PC-3 (cell line): ENCODE measurements at regions not wholly inside any gene's neighbourhood (a gene's known extent, or its start where the extent isn't known, plus 50 kb on each side); places are given as distances from the start of the nearest gene placed in this dataset.
A peak's percentile ranks its signal among the peaks of the same experiment; 100 is the strongest.

Experiments
- ATAC-seq: fragments of 200-7000 bp; cut with Tn5 transposase; 2 replicates; pipeline ENCODE4 v1.9.1; 2020; ENCODE audit warnings: mild to moderate bottlenecking, moderate library complexity
- BruUV-seq: library from RNA; stranded (reverse); fragments of 400-500 nt; replicated peaks from 2 replicates; lab custom pipeline; 2021; lab: Mats Ljungman, UMichigan
- CTCF ChIA-PET: fragments of 300-600 bp; sonication (Branson Sonifier 250); formaldehyde crosslinking; loops from one replicate; lab custom pipeline; 2022; ENCODE audit warnings: antibody characterized with exemption; lab: Charles Lee
- POLR2A ChIA-PET: fragments of 300-600 bp; sonication (Branson Sonifier 250); formaldehyde crosslinking; loops from one replicate; lab custom pipeline; 2022; ENCODE audit warnings: antibody characterized with exemption; ENCODE audit not compliant: unreplicated experiment; lab: Charles Lee
- DNase-seq: peaks from one replicate; pipeline ENCODE4 v3.0.0-alpha.2; 2015
- H2AFZ ChIP-seq: fragments of 300-600 bp; sonication (generic); 2 replicates; pipeline ENCODE4 v1.6.0; 2016; ENCODE audit warnings: antibody characterized with exemption, low read length
- H3F3A ChIP-seq: fragments of 300-600 bp; sonication (generic); one replicate; pipeline ENCODE4 v1.6.0; 2017; ENCODE audit warnings: antibody characterized with exemption, low read length, control low read depth, mild to moderate bottlenecking; ENCODE audit not compliant: unreplicated experiment
- H3K27ac ChIP-seq: fragments of 300-600 bp; sonication (generic); 2 replicates; pipeline ENCODE4 v1.5.1; 2016; ENCODE audit warnings: mild to moderate bottlenecking, low read length
- H3K27me3 ChIP-seq: fragments of 300-600 bp; sonication (generic); 2 replicates; pipeline ENCODE4 v1.6.1; 2016; ENCODE audit warnings: low read length, mixed read lengths
- H3K36me3 ChIP-seq: fragments of 300-600 bp; sonication (generic); 2 replicates; pipeline ENCODE4 v1.6.1; 2016; ENCODE audit warnings: low read depth, mixed run types, low read length, mixed read lengths
- H3K4me1 ChIP-seq: fragments of 300-600 bp; sonication (generic); 2 replicates; pipeline ENCODE4 v1.5.1; 2016; ENCODE audit warnings: low read length; ENCODE audit not compliant: insufficient read depth
- H3K4me2 ChIP-seq: fragments of 300-600 bp; sonication (generic); 2 replicates; pipeline ENCODE4 v1.6.0; 2016; ENCODE audit warnings: low read length
- H3K4me3 ChIP-seq: fragments of 300-600 bp; sonication (generic); 2 replicates; pipeline ENCODE4 v1.5.1; 2016; ENCODE audit warnings: mild to moderate bottlenecking, low read length, mixed read lengths
- H3K79me2 ChIP-seq: fragments of 300-600 bp; sonication (generic); 2 replicates; pipeline ENCODE4 v1.6.1; 2017; ENCODE audit warnings: low read length, mixed read lengths
- H3K9ac ChIP-seq: fragments of 300-600 bp; sonication (generic); 2 replicates; pipeline ENCODE4 v1.6.0; 2016; ENCODE audit warnings: mild to moderate bottlenecking, low read length
- H3K9me2 ChIP-seq: fragments of 300-600 bp; sonication (generic); replicated peaks from 2 replicates; pipeline ENCODE4 v1.6.1; 2016; ENCODE audit warnings: mixed run types, low read length, mixed read lengths
- H3K9me3 ChIP-seq: fragments of 300-600 bp; sonication (generic); 2 replicates; pipeline ENCODE4 v1.6.1; 2016; ENCODE audit warnings: low read length, mixed read lengths
- H4K20me1 ChIP-seq: fragments of 300-600 bp; sonication (generic); 2 replicates; pipeline ENCODE4 v1.6.1; 2016; ENCODE audit warnings: low read length, mixed read lengths
- EZH2 ChIP-seq: fragments of 300-600 bp; sonication (generic); IDR thresholded peaks from one replicate; pipeline ENCODE4 v1.6.1; 2017; ENCODE audit warnings: antibody characterized with exemption, mild to moderate bottlenecking, low read length; ENCODE audit not compliant: unreplicated experiment
- EZH2phosphoT487 ChIP-seq: fragments of 300-600 bp; sonication (generic); IDR thresholded peaks from 2 replicates; pipeline ENCODE4 v1.6.1; 2018; ENCODE audit warnings: mild to moderate bottlenecking, antibody characterized with exemption, low read length, borderline replicate concordance
- intact Hi-C: fragments of 100-400 bp; cut with micrococcal nuclease; formaldehyde crosslinking; loops from 2 replicates; pipeline ENCODE4 v1.9.0; 2023
- TF ChIP-seq, protein P1 (sequence below): fragments of 300-600 bp; sonication (generic); conservative IDR thresholded peaks from 2 replicates; pipeline ENCODE4 v1.5.1; 2017; ENCODE audit warnings: antibody characterized with exemption, low read depth, mild to moderate bottlenecking, low read length

DNA sequence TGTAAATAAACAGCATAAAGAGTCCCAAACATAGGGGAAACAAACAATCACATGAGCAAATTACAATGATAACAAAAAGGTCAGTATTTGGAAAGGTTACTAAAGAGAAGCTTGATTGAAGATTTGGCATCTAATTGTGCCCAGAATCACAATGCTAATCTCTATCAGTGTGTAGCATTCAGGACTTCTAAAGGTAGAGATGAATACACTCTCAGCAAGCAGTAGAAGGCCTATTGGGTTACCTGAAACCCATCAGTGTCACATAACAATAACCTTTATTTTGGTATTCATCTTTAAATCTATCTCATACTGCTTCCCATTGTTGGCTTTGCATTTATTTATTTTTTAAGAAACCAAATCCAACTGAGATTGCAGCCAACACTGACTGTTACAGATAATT is 319.5 kb downstream of the ACTRT1 start:
- no peak for TF ChIP-seq EZH2phosphoT487
- TF ChIP-seq, protein P1, sequence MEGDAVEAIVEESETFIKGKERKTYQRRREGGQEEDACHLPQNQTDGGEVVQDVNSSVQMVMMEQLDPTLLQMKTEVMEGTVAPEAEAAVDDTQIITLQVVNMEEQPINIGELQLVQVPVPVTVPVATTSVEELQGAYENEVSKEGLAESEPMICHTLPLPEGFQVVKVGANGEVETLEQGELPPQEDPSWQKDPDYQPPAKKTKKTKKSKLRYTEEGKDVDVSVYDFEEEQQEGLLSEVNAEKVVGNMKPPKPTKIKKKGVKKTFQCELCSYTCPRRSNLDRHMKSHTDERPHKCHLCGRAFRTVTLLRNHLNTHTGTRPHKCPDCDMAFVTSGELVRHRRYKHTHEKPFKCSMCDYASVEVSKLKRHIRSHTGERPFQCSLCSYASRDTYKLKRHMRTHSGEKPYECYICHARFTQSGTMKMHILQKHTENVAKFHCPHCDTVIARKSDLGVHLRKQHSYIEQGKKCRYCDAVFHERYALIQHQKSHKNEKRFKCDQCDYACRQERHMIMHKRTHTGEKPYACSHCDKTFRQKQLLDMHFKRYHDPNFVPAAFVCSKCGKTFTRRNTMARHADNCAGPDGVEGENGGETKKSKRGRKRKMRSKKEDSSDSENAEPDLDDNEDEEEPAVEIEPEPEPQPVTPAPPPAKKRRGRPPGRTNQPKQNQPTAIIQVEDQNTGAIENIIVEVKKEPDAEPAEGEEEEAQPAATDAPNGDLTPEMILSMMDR, result no peak
- TF ChIP-seq EZH2, result no peak
- no peaks in the 10 kb centered on the region for H3K79me2 ChIP-seq
- ChIA-PET POLR2A (no interaction called here), CTCF (no interaction called here)
- intact Hi-C loops, result no loop called here
- H2AFZ ChIP-seq, result no peak overlapping the region
- no peaks in the 10 kb centered on the region for H3K36me3 ChIP-seq
- H3K27me3 ChIP-seq, result no peaks in the 10 kb centered on the region
- no peak overlapping the region for H3K4me2 ChIP-seq
- no peak for DNase-seq
- H4K20me1 ChIP-seq, result no peaks in the 10 kb centered on the region
- no peak overlapping the region for H3K4me3 ChIP-seq
- no peak for ATAC-seq
- no peaks in the 10 kb centered on the region for H3F3A ChIP-seq
- no peak overlapping the region for H3K27ac ChIP-seq
- no peaks in the 10 kb centered on the region for H3K9me3 ChIP-seq
- no peaks in the 10 kb centered on the region for H3K9me2 ChIP-seq
- no peaks in the 10 kb centered on the region for H3K4me1 ChIP-seq
- no peak overlapping the region for H3K9ac ChIP-seq
- BruUV-seq, result no TSS peak

DNA sequence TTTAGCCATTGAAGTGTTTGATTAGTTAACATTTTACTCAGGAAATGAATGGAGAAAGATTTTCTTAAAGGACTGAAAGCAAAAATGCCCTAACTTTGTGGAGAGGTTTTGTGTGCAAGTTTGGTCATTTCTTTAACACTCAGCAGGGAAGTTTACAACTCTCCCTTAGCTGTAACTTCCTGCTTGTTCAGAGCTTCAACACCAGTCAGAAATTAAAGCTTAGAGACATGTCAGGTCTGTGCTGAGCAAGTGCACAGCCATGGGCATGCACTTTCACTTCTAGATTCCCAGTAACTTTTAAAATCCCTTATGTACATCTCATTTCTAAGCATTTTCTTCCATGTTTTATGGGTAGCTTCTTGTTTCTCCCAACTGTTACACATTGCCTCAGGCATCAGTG is 326.0 kb downstream of the ACTRT1 start:
- CTCF ChIA-PET, result no interaction called here
- no peak for ATAC-seq

DNA sequence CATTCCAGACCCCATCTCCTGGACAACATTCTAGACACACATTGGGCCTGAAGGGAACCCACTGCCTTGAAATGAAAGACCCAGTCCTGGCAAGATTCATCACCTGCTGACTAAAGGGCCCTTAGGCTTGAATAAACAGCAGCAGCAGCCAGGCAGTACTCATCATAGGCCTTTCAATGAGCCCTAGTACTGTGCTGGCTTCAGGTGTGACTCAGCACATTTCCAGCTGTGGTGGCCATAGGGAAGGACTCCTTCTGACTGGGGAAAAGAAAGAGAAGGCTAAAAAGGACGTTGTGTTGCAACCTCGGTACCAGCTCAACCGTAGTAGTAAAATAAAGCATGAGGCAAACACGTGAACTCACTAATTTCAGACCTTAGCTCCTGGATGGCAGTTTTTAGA is 344.0 kb downstream of the ACTRT1 start:
- Histone ChIP-seq H3K27me3 (no peaks in the 10 kb centered on the region), H3K9me2 (no peaks in the 10 kb centered on the region), H3K4me3 (no peak overlapping the region), H3F3A (no peaks in the 10 kb centered on the region), H3K36me3 (no peaks in the 10 kb centered on the region), H3K4me1 (no peaks in the 10 kb centered on the region), H2AFZ (0 out of 2 replicates have a peak overlapping the region, but pooled peaks have one; percentile 53), H3K4me2 (no peak overlapping the region), H3K9me3 (no peaks in the 10 kb centered on the region), H4K20me1 (no peaks in the 10 kb centered on the region), H3K27ac (peak overlapping the region; percentile 73), H3K79me2 (no peaks in the 10 kb centered on the region), H3K9ac (0 out of 2 replicates have a peak overlapping the region, but pooled peaks have one; percentile 12)
- intact Hi-C loops, result no loop called here
- BruUV-seq, result no TSS peak
- TF ChIP-seq EZH2, result no peak
- TF ChIP-seq EZH2phosphoT487, result no peak
- TF ChIP-seq, protein P1, result no peak
- DNase-seq, result peak; percentile 47
- POLR2A ChIA-PET, result no interaction called here
- ATAC-seq, result peak; percentile 33; the same call in 1 of the 2 replicates
- CTCF ChIA-PET, result no interaction called here

More for the DNA sequence above, 326.0 kb downstream of the ACTRT1 start:
- H3K9me2 ChIP-seq, result no peaks in the 10 kb centered on the region
- no peak overlapping the region for H3K27ac ChIP-seq
- intact Hi-C loops, result no loop called here
- H3K27me3 ChIP-seq, result no peaks in the 10 kb centered on the region
- no peaks in the 10 kb centered on the region for H3K4me1 ChIP-seq
- no peaks in the 10 kb centered on the region for H3F3A ChIP-seq
- H3K36me3 ChIP-seq, result no peaks in the 10 kb centered on the region
- TF ChIP-seq EZH2 (no peak), EZH2phosphoT487 (no peak)
- TF ChIP-seq, protein P1, result no peak
- no peak overlapping the region for H2AFZ ChIP-seq
- BruUV-seq, result no TSS peak
- H3K4me3 ChIP-seq, result no peak overlapping the region
- no peaks in the 10 kb centered on the region for H3K79me2 ChIP-seq
- POLR2A ChIA-PET, result no interaction called here
- H3K9me3 ChIP-seq, result no peaks in the 10 kb centered on the region
- DNase-seq, result no peak
- no peaks in the 10 kb centered on the region for H4K20me1 ChIP-seq
- H3K4me2 ChIP-seq, result no peak overlapping the region
- H3K9ac ChIP-seq, result no peak overlapping the region
